Activated CD4-positive, alpha-beta T cell treated with anti-CD3 and anti-CD28 coated beads, Interleukin-10, Interleukin-2, amounts not matched to agents 100 ng/mL and 50 ng/mL, durations not matched to agents 16 hours and 8 hours (primary cell): ENCODE measurements at regions not wholly inside any gene's neighbourhood (a gene's known extent, or its start where the extent isn't known, plus 50 kb on each side); places are given as distances from the start of the nearest gene placed in this dataset.

ENCODE experiments used
- DNase-seq: peaks from one replicate; pipeline ENCODE4 v3.0.0-alpha.2; 2020

DNA sequence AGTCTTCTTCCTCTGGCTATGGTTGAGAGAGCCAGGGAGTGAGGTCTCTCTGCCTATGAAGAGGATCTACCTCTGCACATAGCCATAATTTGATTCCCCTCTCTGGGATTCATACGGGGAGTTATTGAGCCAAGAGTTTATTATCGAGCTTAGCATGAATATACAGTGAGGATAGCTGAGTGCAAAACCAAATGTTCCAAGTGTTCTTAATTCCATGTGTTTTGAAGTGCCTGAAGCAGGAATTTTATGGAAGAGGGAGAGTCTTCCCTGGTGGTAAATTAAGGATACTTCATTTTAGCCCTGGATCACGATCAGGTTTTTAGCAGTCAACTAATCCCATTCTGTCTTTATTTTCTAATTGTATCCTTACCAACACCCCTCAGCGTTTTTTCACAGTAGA lies 270.6 kb downstream of the C1D start:
- no peak for DNase-seq

DNA sequence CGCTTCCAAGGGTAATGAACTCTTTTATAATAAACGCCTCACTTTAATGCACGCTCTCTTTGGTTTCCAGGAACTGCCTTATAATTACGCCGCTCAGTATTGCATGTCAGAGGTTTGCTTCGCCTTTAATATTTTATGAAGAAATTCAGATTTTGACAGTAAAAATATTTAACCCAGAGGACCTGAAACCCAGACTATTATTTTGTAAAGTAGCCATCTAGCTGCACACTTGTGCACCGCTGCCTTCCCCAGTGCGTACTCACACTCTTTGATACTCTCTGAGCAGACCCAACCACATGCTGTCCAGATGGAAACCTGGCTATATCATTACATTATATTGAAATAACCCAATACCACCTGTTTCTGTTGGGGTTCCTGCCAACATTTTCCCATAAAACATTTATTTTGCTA lies 270.1 kb downstream of the C1D start:
- DNase-seq, result no peak

DNA sequence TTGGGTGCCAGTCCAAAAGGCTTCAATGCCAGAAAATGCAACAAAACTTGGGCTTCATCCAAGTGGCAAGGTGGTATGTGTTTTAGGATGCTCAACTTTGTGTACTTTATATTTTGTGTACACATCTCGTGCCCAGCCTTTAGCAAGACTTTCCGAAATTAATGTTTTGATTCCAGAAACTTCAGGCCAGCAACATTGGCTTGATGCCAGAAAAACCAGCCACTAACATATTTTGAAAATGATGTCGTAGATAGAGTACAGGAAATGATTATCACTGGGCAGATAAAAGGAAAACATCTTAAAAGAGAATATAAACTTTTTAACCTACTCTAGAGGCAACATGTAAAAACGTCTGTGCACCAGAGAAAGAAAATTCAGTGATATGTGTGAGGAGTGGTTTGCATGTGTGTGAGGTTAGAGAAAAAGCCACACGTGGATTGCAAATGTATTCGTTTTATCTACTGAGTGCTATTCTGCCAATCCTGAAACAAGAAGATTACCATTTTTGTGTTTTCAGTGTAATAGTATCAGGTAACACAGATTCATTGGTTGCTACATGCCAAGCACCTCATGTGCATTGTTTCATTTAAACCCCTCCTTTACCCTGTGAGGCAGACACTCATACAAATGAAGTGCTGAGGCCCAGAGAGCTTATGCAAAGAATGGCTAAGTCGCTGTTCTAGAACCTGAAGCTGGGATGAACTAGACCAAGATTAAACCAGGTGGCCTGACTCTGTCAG lies 264.8 kb downstream of the C1D start:
- DNase-seq, result no peak

DNA sequence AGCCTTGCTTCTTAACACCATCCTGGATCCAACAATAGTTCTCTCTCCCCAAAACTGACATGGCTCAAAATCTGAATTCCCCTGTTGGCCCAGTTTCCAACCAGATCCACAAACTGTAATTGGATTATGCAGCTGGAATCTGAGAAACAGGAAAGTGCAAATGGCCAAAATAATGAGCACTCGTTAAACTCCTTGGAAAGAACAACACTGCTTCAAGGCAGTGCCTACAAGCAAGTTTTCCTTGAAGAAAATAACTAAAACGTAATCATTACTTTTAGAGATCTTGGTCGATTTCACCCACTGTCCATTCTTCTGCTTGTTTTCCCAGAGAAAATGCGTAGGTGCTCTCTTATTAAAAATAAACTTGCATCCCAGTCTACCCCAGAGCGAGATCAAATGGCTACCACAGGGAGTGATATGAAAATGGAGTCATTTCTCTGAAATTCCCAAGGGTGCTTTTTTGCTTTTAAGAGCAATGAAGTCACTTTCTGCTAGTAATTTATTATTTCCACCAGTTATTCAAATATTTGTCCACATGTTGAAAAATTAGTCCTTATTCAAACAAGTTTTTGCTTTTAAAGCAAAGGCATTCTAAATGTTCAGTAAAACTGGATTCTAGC lies 264.2 kb downstream of the C1D start:
- no peak for DNase-seq

DNA sequence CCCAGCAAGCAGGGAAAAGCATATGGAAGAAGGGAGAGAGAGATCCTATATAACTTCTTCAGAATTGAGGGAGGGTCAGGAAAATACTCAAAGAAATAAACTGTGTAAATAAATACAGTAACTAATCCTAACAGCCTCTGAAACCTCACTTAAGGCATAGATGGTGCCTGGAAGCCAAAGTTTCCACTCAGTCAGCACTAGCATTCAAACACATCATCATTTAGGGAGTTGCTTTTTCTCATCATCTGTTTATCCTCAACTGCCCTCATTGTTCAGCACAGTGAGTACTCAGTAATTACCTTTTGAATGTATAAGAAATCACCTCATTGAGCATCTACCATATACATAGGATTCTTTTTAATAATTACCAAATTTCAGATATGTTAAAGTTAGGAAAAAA lies 262.9 kb downstream of the C1D start:
- DNase-seq, result no peak

DNA sequence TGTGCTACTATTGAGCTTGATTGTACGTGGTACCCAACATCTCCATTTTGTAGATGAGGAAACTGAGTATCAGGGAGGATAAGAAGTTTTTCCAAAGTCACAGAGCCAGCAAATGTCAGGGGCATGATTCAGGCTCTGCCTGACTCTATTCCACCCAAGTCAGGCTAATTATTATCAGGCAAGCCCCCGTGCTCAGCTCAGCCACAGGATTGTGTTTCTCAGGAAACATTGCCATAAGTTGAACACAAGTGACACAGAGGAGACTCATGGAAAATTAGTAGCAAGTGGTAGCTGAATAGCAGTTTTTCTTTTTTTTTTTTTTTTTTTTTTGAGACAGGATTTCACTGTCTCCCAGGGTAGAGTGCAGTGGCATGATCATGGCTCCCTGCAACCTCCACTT lies 260.5 kb downstream of the C1D start:
- no peak for DNase-seq

DNA sequence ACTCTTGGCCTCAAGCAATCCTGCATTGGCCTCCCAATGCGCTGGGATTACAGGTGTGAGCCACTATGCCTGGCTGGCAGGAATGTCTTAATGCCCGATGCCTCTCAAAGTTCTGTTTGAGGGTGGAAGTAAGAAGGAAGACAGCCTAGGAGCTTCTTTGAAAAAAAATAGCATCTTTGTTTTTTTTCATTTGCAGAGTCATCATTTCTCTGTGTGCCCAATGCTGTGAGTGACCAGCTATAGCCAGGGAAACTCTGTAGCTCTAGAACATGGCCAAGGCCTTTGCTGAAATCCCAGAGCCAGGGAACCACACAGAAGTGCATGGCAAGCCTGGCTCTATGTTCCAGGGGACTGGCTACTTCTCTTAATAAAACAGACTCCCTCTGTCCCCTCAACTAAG lies 260.0 kb downstream of the C1D start:
- no peak for DNase-seq

DNA sequence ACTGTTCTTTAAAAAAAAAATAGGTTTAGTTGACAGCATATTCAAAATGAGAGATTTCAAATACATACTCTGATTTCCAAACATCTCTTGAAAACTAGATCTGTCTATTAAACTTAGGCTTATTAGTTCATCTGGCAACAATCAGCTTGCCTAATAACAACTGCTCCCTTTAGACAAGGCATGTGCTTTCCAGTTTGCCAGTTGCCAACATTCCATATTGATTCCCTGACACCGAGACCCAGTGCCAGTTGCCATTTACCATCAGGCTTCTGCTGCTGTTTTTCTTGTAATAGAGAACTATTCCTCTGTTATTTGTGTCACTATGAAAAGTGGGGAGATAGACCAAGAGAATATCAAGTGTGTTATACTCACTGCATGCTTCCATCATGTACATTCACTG lies 256.0 kb downstream of the C1D start:
- no peak for DNase-seq

DNA sequence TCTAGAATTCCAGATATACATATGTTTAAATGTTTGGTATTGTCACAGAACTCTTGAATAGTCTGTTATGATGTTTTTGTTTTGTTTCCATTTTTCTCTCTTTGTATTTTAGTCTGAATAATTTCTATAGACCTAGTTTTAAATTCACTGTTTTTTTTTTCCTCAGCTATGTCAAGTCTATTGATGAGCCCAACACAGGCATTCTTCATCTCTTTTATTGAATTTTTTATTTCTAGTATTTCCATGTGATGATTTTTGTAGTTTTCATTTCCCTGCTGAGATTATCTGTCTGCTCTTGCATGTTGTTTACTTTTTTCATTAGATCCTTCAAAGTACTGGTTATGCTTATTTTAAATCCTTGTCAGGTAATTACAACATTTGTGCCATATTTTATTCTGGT lies 254.7 kb downstream of the C1D start:
- no peak for DNase-seq

DNA sequence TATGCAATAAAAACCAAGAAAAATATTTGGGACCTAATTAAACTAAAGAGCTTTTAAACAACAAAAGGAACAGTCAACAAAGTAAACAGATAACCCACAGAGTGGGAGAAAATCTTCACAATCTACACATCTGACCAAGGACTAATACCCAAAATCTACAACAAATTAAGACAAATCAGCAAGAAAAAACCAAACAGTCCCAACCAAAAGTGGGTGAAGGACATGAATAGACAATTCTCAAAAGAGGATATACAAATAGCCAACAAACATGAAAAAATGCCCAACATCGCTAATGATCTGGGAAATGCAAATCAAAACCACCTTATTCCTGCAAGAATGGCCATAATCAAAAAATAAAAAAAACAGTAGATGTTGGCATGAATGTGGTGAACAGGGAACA lies 250.1 kb downstream of the C1D start:
- DNase-seq, result no peak

DNA sequence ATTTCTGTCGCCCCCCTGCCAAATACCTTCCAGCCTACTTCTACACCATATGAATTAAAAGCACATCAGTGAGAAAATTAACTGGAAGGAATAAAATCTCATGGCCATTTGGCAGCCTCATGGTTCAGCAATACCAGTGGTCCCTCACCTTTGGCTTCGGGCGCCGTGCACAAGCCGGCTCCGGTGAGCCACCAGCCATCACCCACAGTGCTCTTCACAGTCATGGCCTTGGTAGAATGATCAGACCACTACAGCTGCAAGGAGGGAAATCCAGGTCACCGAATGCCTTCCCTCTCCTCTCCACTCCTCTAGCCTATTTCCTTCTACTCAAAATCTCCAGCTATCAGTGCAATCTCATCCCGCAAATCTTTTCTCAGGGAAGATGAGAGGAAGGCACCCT lies 239.1 kb downstream of the C1D start:
- DNase-seq, result no peak

DNA sequence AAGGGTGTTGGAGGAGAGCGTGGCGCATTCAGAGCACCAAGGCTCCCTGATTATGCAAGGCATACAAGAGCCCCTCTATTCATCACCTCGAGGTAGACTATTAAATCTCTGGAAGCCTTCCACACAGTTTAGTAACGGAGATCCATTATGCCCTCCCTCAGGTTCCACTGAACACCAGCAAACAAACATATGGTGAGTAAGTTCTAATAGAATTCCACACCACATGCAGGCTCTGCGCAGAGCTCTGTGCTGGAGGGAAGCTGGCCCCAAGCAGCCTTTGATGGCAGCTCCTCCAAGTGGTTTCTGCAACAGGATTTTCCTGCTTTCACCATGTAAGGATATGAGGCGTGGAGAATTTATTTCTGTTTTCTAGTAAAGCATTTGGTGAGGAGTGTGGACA lies 238.6 kb downstream of the C1D start:
- DNase-seq, result no peak

DNA sequence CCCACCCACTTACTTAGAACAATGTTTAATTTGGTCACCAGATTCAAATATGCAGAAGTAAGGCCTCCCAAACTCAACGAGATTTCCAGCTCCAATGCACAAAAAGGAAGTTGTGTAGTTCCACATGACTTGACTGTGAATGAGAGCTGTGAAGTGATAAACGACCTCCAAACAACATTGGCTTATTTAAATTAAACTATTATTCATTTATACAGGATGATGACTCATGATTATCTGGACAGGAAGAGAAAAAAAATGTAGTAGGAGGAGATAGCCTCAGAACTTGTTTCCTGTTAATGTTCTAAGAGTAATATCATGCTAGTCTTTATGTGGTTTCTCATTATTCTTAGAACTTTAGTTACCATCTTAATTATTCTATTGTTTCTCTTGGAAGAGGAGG lies 237.3 kb downstream of the C1D start:
- DNase-seq, result no peak

DNA sequence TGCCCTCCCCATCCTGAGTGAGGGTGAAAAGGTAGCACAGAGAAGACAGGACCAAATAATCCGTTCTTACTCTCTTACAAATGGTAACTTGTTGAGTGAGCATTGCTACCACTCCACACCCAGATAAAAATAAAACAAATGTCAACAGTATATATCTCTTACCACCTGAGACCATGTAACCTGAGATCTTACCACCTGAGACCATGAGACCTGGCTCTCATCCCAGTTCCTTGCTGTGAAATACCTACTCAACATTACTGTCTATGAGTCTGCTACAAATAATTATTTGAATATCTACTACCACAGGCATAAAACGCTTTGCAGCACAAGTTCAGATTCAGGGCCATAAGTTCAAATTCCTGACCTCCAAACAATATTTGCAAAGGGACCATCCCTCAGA lies 234.7 kb downstream of the C1D start:
- no peak for DNase-seq

DNA sequence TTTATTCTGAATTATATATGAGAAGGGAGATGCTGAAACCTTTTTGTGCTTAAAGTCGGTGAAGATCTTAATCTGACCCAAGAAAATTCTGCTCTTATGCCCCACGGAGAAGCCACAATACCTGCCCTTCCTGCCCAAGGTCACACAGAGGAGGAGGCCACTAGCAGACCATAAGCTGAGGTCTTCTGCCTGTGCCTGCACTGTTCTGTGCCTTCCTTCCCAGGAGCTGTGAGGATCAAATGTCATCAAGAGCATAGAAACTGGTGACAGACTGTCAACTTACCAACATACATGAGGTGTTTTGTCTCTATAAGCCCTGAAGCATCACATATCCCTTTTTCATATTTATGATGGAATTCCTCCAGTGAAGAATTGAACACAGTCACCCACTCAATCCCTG lies 233.3 kb downstream of the C1D start:
- no peak for DNase-seq

DNA sequence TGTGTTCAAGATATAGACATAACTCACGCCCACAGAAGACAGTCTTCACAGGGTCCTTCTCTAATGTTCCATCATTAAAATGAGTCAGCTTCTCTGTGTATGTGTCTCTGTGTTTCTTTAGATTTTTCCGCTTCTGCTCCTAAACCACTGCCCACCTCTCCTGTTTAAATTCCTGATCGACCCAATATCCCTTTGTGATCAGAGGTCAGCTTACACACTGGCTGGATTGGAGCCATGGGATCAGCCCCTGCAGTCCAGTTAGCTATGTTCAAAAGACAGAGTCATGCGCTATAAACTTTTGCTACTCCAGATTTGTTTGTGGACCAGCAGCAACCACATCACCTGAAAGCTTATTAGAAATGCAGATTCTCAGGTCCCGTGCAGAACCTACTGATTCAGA lies 229.2 kb downstream of the C1D start:
- DNase-seq, result no peak

DNA sequence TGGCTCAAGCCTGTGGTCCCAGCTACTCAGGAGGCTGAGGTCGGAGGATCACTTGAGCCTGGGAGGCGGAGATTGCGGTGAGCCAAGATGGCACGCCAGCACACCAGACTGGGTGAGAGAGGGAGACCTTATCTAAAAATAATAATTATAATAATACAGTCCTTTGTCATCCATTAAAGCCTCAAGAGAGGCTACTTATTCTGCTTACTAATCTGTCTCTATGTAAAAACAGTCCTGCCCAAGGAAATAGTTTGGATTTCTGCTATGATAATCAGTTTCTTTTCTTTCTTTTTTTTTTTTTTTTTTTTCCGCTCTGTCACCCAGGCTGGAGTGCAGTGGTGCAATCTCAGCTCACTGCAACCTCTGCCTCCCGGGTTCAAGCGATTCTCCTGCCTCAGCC lies 228.3 kb downstream of the C1D start:
- DNase-seq, result no peak

DNA sequence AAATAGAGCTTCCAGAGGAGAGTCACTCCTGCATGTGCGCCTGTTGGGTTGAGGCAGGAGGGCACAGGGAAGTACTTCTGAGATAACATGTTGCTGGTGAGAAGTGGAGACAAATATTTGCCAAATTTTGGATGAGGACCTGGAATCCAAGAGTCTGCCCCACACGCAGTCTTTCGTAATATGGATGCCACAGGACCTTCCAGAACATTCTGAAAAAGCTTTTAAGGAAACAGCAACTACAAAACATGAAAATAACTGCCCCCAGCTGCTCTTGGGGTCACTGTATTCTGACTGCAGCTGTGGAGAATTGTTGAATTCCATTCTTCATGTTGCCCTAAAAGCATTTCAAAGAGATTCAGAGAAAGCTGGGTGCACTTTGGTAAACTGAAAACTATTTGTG lies 227.5 kb downstream of the C1D start:
- no peak for DNase-seq

DNA sequence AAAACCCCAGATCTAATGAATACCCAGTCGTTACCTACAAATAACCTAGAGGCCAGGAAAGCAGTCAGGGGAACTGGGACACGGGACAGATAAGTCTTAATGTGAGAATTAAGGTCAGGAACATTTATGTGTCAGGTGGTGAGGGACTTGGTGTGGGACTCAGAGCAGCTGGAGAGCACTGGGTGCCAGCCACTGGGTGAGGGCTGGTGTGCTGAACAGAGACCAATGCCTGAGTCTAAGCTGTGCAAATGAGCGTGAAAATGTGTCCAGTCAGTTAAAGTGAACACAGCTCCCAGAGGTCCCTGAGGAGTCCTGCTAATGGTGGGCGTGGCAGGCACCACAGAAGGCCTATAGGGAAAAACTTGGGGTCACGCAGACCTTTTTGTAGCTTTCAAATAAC lies 225.9 kb downstream of the C1D start:
- no peak for DNase-seq

DNA sequence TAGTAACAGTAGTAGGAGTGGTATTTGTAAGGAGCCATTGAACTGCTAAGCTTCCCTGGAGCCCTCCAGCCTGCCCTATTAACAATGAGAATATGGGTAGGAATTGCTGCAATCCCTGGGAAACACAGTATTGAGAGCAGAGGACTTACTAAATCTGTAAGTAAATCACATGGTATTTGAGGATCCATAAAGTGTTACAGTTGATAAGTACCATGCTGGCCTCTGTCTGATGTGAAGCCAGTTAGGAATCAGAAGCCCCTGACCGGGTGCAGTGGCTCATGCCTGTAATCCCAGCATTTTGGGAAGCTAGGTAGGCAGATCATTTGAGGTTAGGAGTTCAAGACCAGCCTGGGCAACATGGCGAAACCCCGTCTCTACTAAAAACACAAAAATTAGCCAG lies 224.6 kb downstream of the C1D start:
- no peak for DNase-seq

DNA sequence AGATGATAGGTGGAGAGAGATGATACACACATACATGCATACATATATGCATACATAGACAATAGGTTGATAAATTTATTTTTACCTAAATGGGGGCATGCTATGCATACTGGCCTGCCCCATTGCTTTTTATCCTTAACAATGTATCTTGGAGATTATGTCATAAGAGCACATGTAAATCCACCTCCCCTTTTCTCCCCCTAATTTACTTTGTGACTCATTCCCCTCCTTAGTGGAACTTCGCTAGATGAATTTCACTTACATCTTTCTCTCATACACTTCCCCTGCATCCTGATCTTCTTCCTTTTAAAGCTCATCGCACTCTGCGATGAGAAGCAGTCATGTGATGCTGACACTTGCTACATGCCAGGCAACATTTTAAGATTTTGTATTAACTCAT lies 223.6 kb downstream of the C1D start:
- no peak for DNase-seq

DNA sequence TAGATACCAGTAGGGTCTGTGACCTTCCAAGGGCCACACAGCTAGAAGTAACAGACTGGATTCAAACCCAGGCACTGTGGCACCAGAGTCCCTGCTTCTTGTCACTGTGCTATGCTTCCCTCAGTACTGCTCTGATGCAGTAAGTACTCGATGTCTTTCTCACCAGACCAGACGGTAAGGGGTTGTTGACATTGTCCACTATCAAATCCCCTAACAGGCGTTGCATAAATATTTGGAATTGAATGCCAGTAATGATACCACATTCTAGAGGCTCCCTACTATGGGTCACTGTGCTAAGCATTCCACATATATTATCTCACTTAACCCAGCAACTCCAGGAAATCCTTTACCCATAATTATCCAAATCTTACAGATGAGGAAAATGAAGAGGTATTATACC lies 223.1 kb downstream of the C1D start:
- DNase-seq, result no peak

DNA sequence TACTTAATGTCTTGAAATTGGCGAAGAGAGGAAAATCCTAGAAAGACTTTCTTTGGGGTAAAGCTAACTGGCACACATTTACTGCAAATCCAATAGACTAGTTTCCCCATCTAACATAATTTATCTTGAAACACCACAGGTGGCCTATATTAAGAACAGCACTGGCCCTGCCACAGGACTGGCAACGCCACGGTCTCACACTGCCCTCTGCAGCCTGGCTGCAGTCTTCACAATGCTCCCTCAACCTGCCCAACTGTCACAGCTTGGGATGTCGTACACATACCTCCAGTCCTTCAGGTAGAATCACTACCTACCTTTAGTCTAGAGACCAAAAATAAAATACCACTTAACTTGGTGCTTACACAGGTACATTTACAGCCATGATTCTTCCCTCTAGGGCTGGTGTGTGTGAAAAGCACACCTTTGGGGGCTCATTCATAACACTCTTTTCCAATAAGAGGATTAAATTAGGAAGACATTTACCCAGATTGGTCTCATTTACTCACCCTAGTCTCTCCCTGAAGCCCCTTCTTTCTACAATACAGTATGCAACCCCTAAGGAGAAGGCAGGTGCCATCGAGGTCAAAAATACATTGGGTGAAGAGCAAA lies 222.2 kb downstream of the C1D start:
- peak; percentile 45 for DNase-seq

DNA sequence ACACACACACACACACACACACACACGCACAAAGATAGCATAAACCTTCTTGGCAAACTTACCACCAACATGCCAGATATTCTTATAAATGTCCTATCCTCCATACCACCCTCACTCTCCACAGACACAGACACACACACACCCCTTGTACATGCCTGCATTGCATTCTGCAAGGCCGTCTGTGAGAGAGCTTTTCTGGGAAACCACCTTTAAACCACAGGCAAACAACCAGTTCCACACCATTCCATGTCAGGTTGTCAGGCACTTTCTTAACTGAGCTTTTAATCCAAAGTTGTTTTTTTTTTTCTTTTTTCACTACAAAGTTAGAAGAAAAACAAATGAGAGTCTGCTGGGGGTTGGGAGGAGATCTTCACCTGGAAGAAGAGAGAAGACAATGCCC lies 221.1 kb downstream of the C1D start:
- no peak for DNase-seq
